GM23248 (cell line): ENCODE measurements at regions not wholly inside any gene's neighbourhood (a gene's known extent, or its start where the extent isn't known, plus 50 kb on each side); places are given as distances from the start of the nearest gene placed in this dataset.

ENCODE experiments used
- DNase-seq: peaks from one replicate; pipeline ENCODE4 v3.0.0-alpha.2; 2015
- H2AFZ ChIP-seq: fragments of 200-600 bp; sonication (generic); 2 replicates; pipeline ENCODE4 v1.6.1; 2016; ENCODE audit warnings: antibody characterized with exemption
- H3F3A ChIP-seq: fragments of 200-600 bp; sonication (generic); 2 replicates; pipeline ENCODE4 v1.6.1; 2016; ENCODE audit warnings: mild to moderate bottlenecking, antibody characterized with exemption, mixed run types; ENCODE audit not compliant: insufficient read depth
- H3K27ac ChIP-seq: fragments of 200-600 bp; sonication (generic); 2 replicates; pipeline ENCODE4 v1.5.1; 2016; ENCODE audit warnings: mild to moderate bottlenecking
- H3K27me3 ChIP-seq: fragments of 200-600 bp; sonication (generic); replicated peaks from 2 replicates; pipeline ENCODE4 v1.6.1; 2016; ENCODE audit warnings: mild to moderate bottlenecking; ENCODE audit not compliant: insufficient read depth
- H3K36me3 ChIP-seq: fragments of 200-600 bp; sonication (generic); 2 replicates; pipeline ENCODE4 v1.6.1; 2016; ENCODE audit warnings: low read depth, mild to moderate bottlenecking
- H3K4me1 ChIP-seq: fragments of 200-600 bp; sonication (generic); 2 replicates; pipeline ENCODE4 v1.6.1; 2016; ENCODE audit warnings: mild to moderate bottlenecking; ENCODE audit not compliant: insufficient read depth
- H3K4me2 ChIP-seq: fragments of 200-600 bp; sonication (generic); one replicate; pipeline ENCODE4 v1.6.1; 2016; ENCODE audit warnings: mild to moderate bottlenecking; ENCODE audit not compliant: unreplicated experiment
- H3K4me3 ChIP-seq: fragments of 200-600 bp; sonication (generic); 2 replicates; pipeline ENCODE4 v1.5.1; 2016; ENCODE audit warnings: mild to moderate bottlenecking
- H3K79me2 ChIP-seq: fragments of 200-600 bp; sonication (generic); 2 replicates; pipeline ENCODE4 v1.6.1; 2016; ENCODE audit warnings: mild to moderate bottlenecking; ENCODE audit not compliant: insufficient read depth
- H3K9ac ChIP-seq: fragments of 200-600 bp; sonication (generic); 2 replicates; pipeline ENCODE4 v1.6.1; 2016; ENCODE audit warnings: mild to moderate bottlenecking
- H3K9me2 ChIP-seq: fragments of 200-600 bp; sonication (generic); 2 replicates; pipeline ENCODE4 v1.6.1; 2016; ENCODE audit warnings: mixed run types, mild to moderate bottlenecking, moderate library complexity; ENCODE audit not compliant: insufficient read depth
- H3K9me3 ChIP-seq: fragments of 200-600 bp; sonication (generic); one replicate; pipeline ENCODE4 v1.6.1; 2017; ENCODE audit warnings: low read depth
- H4K20me1 ChIP-seq: fragments of 200-600 bp; sonication (generic); 2 replicates; pipeline ENCODE4 v1.6.0; 2016; ENCODE audit not compliant: insufficient read depth
- EZH2 ChIP-seq: fragments of 200-600 bp; sonication (generic); IDR thresholded peaks from 2 replicates; pipeline ENCODE4 v1.6.1; 2018; ENCODE audit warnings: antibody characterized with exemption, mild to moderate bottlenecking; ENCODE audit not compliant: insufficient read depth, poor library complexity, severe bottlenecking
- EZH2phosphoT487 ChIP-seq: fragments of 200-600 bp; sonication (generic); IDR thresholded peaks from 2 replicates; pipeline ENCODE4 v1.6.1; 2018; ENCODE audit warnings: antibody characterized with exemption, moderate library complexity, mild to moderate bottlenecking, low read depth; ENCODE audit not compliant: insufficient read depth
- WGBS, 2 experiments: methylation state at CpG; one replicate each; pipeline ENCODE4 v1.1.6; 2015 to 2017; ENCODE audit warnings: low lambda C conversion rate in 2 of 2, low coverage in 1 of 2; ENCODE audit errors: missing lambda C conversion rate in 2 of 2; 5-methylcytosine and 5-hydroxymethylcytosine counted together
- in situ Hi-C: fragments of 300-500 bp; cut with MboI; formaldehyde crosslinking; loops from 2 replicates; pipeline ENCODE4 v1.15.0; 2020

DNA sequence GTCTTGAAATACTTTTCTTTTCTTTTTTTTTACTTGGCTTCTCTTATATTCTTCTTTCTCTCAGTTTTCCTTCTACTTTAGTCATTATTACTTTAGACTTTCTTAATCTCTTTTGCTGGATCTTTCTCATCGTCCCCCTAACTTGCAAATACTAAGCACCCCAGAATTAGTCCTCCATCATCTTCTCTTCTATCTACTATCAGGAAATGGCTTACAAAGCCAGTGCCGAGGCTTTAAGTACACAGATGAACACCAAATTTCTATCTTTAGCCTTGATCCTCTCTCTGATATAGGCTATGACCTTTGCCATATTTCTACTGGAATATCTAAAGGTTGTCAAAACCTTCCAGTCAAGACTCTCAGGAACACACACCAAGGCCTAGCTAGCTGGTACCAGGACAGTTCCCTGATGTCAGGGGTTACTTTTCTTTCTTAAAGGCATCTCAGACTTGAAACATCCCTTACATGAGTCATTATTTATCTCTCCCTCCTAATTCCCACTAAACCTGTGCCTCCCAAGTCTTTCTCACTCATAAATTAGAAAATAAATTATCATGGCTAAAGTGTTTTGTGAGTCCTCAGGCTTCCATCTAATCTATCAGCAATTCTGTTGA, 278.6 kb upstream of the TCF21 start:
- Histone ChIP-seq H3K9me3 (no peaks in the 10 kb centered on the region), H3K79me2 (no peaks in the 10 kb centered on the region), H4K20me1 (no peaks in the 10 kb centered on the region), H2AFZ (peak overlapping the region; percentile 20), H3K9ac (peak overlapping the region; percentile 69), H3K36me3 (no peaks in the 10 kb centered on the region), H3K4me1 (peaks cover 25% of the 10 kb centered on the region), H3K4me2 (peak overlapping the region; percentile 37), H3K9me2 (no peaks in the 10 kb centered on the region), H3K27me3 (no peaks in the 10 kb centered on the region), H3K27ac (peak overlapping the region; percentile 94), H3F3A (peaks cover 34% of the 10 kb centered on the region), H3K4me3 (0 out of 2 replicates have a peak overlapping the region, but pooled peaks have one; percentile 0)
- peak; percentile 54 for DNase-seq
- TF ChIP-seq EZH2phosphoT487 (no peak), EZH2 (no peak)
- in situ Hi-C loops: no loop called here
- 49 to 64% methylated on average over 2 of the region's 2 CpGs for WGBS, 2 experiments

DNA sequence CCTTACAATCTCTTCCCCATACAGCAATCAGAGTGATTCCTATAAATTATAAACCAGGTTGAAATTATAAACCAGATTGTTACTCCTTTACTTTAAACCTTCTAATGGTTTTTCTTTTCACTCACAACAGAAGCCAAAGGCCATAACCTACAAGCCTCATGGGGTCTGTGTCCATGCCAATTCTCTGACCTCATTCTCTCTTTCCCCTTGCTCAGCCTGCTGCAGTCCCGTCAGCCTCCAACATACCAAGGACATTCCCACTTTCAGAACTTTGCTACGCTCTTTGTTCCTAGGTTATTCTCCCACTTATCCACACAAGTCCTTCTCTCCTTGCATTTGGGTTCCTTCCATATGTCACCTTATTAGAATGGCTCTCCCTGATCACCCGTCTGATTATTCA, 277.9 kb upstream of the TCF21 start:
- no peak overlapping the region for H3K4me3 ChIP-seq
- TF ChIP-seq EZH2phosphoT487: no peak
- TF ChIP-seq EZH2: no peak
- H2AFZ ChIP-seq: peak overlapping the region; percentile 20; the same call in 1 of the 2 replicates
- H3K9me2 ChIP-seq: no peaks in the 10 kb centered on the region
- no peak for DNase-seq
- H3K27ac ChIP-seq: peak overlapping the region; percentile 94
- H3K4me1 ChIP-seq: peaks cover 25% of the 10 kb centered on the region
- H3K79me2 ChIP-seq: no peaks in the 10 kb centered on the region
- no peaks in the 10 kb centered on the region for H3K27me3 ChIP-seq
- in situ Hi-C loops: no loop called here
- peak overlapping the region; percentile 69; the same call in 1 of the 2 replicates for H3K9ac ChIP-seq
- 87 to 95% methylated on average over 3 of the region's 3 CpGs for WGBS, 2 experiments
- no peaks in the 10 kb centered on the region for H3K36me3 ChIP-seq
- no peaks in the 10 kb centered on the region for H3K9me3 ChIP-seq
- H4K20me1 ChIP-seq: no peaks in the 10 kb centered on the region
- peaks cover 34% of the 10 kb centered on the region for H3F3A ChIP-seq
- peak overlapping the region; percentile 37 for H3K4me2 ChIP-seq

DNA sequence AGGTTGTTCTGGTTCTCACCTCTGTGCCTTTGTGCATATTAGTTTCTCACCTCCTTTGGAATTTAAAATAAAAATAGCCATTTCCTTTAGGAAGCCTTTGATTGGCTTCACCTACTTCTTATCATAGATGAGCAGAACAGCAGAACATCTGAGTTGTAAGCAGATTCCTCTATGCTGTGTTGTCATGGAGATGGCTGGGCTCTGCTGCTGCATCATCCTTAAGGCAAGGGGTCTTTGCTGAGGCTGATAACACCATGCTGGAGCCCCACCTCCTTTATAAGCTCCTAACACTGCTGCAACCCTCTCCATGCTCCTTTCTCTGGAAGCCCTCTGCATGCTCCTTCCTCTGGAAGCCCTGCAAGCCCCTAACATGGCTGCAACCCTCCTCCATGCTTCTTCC, 276.5 kb upstream of the TCF21 start:
- no peak overlapping the region for H3K27ac ChIP-seq
- H3F3A ChIP-seq: peaks cover 34% of the 10 kb centered on the region
- H2AFZ ChIP-seq: no peak overlapping the region
- no peaks in the 10 kb centered on the region for H3K27me3 ChIP-seq
- peaks cover 25% of the 10 kb centered on the region for H3K4me1 ChIP-seq
- H3K9me2 ChIP-seq: no peaks in the 10 kb centered on the region
- TF ChIP-seq EZH2phosphoT487: no peak
- no peak overlapping the region for H3K4me2 ChIP-seq
- H3K79me2 ChIP-seq: no peaks in the 10 kb centered on the region
- no peaks in the 10 kb centered on the region for H3K36me3 ChIP-seq
- no peaks in the 10 kb centered on the region for H3K9me3 ChIP-seq
- DNase-seq: no peak
- H3K9ac ChIP-seq: no peak overlapping the region
- no peak overlapping the region for H3K4me3 ChIP-seq
- in situ Hi-C loops: no loop called here
- no peaks in the 10 kb centered on the region for H4K20me1 ChIP-seq

DNA sequence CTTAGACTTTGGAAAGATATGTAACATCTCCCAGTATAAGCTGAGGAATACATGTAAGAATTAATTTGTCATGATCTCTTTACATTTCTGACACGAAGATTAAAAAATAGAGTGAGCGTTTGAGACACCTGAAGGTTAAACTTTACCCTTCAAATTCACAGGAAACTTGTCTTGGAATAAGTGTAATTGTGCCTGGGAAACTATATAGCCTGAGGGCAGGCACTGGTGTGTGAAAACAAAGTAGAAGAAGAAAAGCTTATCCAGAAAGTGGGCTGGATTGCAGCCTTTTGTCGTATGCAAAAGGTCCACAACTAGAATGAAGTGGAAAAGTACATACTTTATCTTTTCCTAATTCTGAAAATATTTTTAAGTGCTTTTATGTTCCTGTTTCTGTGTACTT, 275.7 kb upstream of the TCF21 start:
- TF ChIP-seq EZH2phosphoT487 (no peak), EZH2 (no peak)
- no peaks in the 10 kb centered on the region for H4K20me1 ChIP-seq
- no peaks in the 10 kb centered on the region for H3K9me3 ChIP-seq
- 0 out of 2 replicates have a peak overlapping the region, but pooled peaks have one; percentile 0 for H2AFZ ChIP-seq
- in situ Hi-C loops: no loop called here
- no peak overlapping the region for H3K9ac ChIP-seq
- H3K27ac ChIP-seq: no peak overlapping the region
- no peaks in the 10 kb centered on the region for H3K27me3 ChIP-seq
- no peak overlapping the region for H3K4me2 ChIP-seq
- H3K4me1 ChIP-seq: peaks cover 25% of the 10 kb centered on the region
- H3K4me3 ChIP-seq: no peak overlapping the region
- 90 to 92% methylated on average over 3 of the region's 3 CpGs for WGBS, 2 experiments
- H3K9me2 ChIP-seq: no peaks in the 10 kb centered on the region
- no peaks in the 10 kb centered on the region for H3K79me2 ChIP-seq
- H3F3A ChIP-seq: peaks cover 34% of the 10 kb centered on the region
- H3K36me3 ChIP-seq: no peaks in the 10 kb centered on the region
- DNase-seq: no peak

DNA sequence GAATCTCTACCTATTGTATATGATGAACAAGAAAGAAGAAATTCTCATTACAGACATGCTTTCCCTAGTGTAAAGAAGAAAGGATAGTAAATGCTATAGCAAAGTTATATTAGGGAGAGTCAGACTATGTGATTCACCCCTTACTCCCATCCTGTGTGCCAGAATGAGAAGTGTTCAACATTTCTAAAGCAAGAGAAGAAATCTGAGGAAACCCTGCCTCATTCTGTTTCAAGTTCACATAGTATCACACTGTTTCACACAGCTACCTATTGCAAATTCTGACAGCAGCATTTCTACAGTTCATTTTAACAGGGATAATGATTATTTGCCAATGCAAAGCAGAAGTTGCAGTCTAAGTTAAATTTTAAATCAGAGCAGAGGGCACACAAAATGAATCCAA, 267.2 kb upstream of the TCF21 start:
- in situ Hi-C loops: no loop called here
- peaks cover 34% of the 10 kb centered on the region for H3K4me1 ChIP-seq
- H2AFZ ChIP-seq: no peak overlapping the region
- no peaks in the 10 kb centered on the region for H3K79me2 ChIP-seq
- H3K27me3 ChIP-seq: no peaks in the 10 kb centered on the region
- DNase-seq: peak; percentile 76
- H3K4me2 ChIP-seq: peak overlapping the region; percentile 65
- H3K9ac ChIP-seq: peak overlapping the region; percentile 50; the same call in 1 of the 2 replicates
- peaks cover 28% of the 10 kb centered on the region for H3F3A ChIP-seq
- no peaks in the 10 kb centered on the region; the same call in 1 of the 2 replicates for H3K9me2 ChIP-seq
- no peak for TF ChIP-seq EZH2phosphoT487
- no peak for TF ChIP-seq EZH2
- no peak overlapping the region for H3K4me3 ChIP-seq
- H3K9me3 ChIP-seq: no peaks in the 10 kb centered on the region
- H3K27ac ChIP-seq: peak overlapping the region; percentile 73
- H3K36me3 ChIP-seq: no peaks in the 10 kb centered on the region
- H4K20me1 ChIP-seq: no peaks in the 10 kb centered on the region
